HG02970 (cell line): ENCODE measurements at regions not wholly inside any gene's neighbourhood (a gene's known extent, or its start where the extent isn't known, plus 50 kb on each side); places are given as distances from the start of the nearest gene placed in this dataset.

Source experiments
- ATAC-seq: cut with Tn5 transposase; IDR thresholded peaks from one replicate; pipeline ENCODE4 v1.9.1; 2021; ENCODE audit warnings: mild to moderate bottlenecking, moderate library complexity, moderate number of reproducible peaks; ENCODE audit not compliant: unreplicated experiment, low FRiP score

DNA sequence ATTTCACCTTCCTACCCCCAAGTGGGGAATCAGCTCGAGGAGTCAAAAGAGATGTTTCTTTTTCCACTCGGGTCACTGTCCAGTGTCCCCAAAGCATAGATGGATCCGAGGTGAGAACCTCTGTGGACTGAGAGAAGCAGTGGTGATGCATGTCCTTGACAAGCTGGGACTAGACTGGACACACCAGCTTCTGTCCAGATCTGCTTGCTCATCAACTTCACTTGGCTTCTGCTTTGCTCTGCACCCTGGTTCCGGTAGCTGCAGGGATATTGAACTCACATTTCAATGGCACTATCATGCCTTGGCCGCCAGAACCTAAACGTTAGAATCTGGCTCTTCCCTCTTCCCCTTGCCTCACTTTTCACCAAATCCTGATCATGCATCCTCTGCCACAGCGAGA is 50.3 kb upstream of the CXCL12 start:
- ATAC-seq: no peak

DNA sequence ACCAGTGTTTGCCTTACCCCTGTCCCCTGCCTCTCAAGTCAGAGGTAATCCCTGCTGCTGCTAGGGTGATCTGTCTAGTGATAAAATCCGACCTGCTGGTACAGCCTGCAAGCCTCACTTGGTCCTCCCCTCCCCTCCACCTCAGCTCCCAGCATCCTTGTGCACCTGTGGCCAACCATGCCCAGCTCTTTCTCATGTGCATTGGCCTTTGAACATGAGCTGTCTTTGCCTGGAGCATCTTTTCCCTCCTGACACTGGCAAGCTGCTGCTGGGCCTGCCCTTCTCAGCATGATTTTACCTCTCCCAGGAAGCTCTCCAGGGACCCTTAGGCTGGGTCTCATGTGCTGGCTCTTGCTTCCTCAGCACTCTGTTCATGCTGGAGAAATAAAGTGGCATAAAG is 51.3 kb upstream of the CXCL12 start:
- ATAC-seq: no peak

DNA sequence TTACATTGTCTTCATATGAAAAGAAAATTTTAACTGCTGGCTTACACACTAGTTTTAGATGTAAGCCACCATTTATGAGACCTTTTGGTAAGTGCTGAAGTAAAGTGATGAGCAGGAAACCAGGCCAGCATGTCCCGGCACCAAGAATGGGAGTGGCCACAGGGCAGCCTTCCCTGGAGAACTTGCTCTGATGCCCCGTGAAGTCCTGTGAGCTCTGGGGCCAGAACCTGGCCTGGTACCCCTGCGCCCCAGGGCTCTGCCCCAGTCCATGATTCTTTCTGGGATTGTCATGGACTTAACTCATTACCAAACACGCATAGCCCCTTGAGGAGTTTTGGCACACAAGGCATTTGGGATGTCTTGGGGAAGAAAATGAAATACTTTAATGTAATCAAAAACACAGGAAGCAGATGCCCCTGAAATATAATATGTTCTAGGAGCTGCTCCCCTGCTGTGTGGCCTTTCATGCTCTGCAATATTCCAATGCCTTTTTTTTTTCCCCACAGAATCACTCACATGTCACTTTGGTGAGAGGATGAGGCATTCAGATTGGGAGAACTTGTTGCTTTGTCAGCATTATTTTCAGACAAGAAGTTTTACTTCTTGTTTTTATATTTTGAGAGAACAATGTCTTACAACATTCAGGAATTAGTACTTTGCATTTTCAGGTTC is 53.1 kb upstream of the CXCL12 start:
- ATAC-seq: no peak

DNA sequence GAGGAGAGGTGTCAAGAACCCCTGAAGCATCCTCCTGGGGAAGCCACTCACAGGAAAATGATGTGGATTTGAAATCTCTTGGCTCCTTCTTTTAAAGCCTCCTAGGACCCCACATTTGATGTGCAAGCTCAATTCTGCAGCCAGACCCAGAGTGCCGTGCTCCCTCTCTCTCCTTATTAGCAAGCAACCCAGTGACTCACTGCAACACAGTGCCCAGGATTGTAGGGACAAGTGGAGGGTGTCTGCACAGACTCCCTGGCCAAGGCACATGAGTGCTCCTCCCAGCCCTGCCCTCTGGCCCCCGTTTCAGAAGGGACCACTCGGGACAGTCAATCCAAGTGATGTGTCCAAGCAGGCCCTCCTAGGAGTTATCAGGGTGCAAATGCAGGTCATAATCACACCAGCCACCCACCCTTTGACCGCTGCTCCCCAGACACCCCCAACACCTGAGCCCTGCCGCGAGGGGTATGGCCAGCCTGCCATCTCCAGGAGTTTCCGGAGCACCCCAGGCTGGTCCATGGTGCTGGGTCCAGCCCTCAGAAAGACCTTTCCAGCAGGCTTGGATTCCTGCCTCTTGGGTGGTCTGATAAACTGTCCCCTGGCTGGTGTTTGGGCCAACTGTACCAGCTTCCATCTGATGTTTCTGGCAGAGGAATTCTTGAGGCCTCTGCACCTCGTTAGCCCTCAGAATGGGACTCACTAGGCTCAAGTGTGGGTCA is 54.5 kb upstream of the CXCL12 start:
- no peak for ATAC-seq

DNA sequence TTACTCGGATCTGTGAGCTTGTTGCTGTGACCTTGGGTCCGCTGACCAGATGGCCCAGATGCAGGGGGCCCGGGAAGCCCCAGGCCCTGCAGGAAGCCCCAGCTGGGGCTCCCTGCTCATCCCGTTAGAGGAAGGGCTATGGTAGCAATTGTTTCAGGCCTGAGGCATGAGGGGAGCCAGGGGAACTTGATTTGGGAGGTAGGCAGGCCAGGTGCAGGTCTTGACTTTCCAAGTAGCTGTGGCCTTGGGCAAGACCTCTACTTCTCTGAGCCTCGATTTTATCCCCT is 55.0 kb upstream of the CXCL12 start:
- no peak for ATAC-seq

DNA sequence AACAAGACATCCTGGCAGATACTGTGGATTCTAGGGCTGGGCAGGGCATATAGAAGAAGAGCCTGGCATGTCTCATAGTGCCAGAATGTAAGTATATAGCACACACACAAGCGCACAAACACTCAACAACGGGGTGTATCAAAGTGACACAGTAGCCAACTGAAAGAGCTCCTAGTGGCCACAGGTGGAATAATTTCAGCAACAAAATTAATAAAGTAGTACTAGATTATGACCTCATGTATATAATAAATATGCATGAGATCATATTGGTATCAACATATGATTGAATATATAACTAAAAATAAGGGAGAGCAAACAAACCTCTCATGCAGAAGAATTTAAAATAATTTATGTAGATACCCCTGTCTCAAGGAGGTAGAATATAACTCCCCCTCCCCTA is 72.4 kb upstream of the CXCL12 start:
- ATAC-seq: no peak

DNA sequence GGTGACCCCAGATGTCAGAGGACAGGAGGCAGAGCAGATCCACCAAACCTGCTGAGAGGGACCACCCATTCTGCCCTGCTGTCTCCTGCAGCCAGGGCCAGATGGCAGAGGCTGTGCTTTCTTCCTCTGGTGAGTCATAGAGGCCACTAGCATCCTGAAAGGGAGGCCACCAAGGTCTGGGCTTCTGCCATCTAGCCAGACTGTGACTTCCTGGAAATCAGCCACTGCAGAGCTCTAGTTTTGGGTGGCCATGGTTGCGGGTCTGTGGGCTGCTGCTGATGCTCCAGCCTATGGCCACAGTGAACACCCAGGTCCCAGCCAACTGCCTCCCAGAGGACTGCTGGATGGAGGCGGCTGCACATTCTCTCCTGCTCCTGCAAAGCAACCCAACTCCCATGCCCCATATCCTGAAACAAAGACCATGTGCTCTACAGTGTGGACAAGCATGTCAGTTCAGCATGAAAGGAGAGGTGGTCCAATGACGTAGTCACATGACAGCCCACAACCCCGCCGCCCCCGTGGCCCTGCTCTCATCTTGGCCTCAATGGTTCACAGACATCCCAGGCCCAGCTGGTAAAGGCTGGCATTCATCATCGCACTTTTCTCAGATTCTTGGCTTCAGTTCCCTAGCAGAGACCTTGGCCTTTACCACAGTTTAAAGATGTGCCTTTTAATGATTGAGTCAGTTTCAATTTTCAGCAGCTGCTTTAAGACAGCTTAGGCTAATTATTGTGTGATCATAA is 73.9 kb upstream of the CXCL12 start:
- ATAC-seq: no peak

DNA sequence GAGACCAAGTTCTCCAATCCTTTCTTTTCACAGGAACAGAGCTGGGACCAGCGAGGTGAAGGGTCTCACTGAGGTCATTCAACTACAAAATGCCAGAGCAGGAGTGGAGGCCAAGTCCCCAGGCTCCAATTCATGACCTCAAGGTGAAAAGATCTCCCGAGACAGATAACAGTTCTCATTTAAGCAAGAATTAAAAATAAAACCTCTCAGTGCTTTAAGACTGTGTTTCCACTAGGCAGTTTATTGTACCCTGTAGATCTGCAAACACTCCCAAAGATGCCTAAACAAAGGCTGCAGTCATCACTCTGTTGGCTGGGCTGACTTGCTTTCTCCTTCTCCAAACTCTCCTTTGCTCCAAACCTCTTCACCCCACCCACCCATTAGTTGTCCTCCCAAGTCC is 74.8 kb upstream of the CXCL12 start:
- no peak for ATAC-seq

DNA sequence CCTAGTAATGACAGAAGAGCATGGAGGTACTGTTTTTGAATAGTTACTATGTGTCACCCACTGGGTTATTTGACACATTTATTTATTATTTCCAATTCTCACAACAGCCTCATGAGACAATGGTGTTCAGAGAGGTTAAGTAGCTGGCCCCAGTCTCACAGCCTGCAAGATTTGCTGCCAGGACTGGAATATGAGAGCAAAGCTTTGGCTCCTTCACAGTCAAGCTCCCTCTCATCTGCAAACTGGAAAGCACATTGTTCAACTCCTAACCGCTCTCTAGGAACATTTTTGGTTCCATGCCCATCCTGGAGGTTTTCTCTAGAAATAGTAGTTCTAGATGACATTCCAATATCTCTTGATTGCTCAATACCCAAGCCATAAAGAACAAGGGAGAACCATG is 75.5 kb upstream of the CXCL12 start:
- ATAC-seq: no peak

DNA sequence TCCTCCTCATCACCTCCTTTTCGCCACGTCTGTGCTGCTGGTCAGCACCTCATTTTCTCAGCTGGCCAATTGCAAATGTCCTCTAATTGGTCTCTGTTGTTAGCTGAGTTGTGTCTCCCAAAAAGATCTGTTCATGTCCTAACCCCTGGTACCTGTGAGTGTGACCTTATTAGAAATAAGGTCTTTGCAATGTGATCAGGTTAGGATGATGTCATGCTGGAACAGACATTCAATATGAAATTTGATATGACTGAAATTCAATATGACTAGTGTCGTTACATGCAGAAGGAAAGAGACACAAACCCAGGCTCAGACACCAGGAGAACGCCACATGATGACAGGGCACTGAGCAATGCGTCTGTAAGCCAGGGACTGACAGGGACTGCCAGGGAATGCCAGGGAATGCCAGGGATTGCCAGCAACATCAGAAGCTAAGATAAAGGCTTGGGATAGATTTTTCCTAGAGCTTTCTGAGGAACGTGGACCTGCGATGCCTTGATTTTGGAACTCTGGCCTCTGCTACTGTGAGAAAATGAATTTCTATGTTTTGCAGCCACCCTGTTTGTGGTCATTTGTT is 77.5 kb upstream of the CXCL12 start:
- ATAC-seq: no peak

DNA sequence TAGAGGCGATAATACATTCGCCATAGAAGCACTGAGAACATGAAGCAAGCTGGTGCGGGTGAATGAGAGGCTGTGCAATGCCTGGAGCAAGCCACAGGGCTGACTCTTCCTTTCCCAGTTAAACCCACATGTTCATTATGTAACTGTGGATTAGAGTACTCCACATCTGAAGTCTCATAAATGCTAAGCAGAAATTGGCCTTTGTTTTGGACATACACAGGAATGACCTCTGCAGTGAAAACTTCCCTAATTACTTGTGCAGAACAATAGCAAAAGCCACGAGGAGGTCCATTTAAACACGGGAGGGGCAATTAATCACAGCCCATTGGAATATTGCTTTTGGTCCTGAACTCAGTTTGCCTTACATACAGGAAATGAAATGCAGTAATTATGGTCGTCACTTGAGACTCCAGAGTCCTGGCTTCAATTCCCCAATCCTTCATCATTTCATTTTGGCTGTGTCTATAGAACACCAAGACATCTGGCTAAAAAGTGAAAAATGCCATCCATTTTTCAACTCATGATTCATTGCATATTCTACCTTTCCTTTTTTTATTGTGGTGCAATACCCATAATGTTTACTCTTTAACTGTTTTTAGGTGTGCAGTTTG is 78.7 kb upstream of the CXCL12 start:
- ATAC-seq: no peak

DNA sequence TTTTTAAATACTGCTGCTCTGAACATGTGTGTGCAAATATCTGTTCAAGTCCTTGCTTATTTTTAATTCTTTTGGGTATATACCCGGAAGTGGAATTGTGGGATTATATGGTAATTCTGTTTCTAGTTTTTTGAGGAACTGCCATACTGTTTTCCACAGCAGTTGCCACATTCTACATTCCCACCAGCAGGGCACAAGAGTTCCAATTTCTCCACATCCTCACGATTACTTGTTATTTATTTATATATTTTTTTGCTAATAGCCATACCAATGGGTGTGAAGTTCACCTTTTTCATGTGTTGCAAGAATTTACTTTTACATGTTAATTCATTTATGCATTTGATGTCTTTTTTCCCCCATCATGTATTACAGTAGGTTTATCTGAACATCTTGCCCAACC is 79.6 kb upstream of the CXCL12 start:
- no peak for ATAC-seq

DNA sequence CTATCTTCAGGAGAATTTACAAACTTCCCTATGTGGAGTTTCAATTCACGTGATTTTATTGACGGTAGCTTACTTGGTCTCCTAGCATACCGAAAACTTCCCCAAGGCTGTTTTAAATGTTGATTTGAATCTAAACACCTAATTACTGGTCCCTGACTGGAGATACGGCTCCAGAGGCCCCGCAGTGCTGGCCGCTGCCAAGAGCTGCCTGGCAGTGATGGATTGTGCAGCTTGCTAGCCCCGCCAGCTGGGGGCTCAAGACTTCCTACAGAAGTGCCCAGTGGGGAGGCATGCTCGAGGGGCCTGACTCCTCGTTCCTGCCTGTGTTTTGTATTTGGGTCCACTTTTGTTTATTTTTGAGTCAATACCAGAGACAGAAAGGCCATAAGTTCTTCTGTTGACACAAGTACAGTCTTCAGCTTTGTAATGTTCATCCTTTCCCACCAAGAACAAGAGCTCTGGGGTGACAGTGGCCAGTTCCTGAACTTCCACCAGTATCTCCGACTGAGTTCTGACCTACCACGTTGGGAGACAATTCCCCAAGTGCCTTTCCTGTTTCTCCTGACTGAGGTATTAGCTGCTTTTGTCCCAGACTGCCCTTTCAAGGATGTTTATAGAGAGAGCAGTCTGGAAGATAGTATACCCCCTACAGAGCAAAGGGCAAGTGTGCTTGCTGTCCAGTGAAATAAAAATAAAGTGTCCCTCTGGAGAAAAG is 80.7 kb upstream of the CXCL12 start:
- ATAC-seq: no peak

DNA sequence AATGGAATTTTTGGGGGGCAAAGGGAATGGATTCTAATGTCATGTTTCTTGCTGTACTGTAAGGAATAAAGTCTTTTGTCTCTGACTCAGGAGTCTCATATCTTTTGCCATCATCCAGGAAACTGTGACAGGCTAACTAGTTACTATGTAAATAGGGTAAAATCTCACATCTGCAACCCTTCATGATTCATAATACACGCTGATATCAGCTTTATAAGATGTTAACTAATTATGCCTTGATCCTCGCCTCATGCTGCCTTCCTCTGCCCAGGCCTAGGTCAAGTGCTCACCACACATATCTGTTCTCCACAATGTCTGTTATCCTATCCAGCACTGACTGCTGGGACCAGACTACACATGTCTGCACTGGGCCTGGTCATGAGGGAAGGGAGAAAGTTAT is 81.3 kb upstream of the CXCL12 start:
- ATAC-seq: no peak

DNA sequence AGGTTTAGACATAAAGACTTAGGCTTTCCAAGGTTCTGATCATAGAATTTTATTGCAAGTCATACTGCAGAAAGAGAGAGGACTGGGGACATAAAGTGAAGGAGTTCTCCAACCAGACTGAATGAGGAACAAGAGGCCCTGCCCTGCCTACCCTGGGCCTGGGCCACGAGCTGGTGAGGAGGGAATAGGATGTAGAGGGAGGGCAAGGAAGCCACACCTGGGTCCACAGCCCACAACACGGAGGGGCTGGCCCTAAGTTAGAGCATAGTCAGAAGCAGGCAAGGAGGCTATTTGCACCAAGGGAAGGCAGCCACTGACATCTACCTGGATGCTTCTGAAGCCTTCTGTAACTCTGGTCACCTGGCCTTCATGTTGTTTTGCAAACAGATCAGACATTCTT is 82.2 kb upstream of the CXCL12 start:
- ATAC-seq: no peak

DNA sequence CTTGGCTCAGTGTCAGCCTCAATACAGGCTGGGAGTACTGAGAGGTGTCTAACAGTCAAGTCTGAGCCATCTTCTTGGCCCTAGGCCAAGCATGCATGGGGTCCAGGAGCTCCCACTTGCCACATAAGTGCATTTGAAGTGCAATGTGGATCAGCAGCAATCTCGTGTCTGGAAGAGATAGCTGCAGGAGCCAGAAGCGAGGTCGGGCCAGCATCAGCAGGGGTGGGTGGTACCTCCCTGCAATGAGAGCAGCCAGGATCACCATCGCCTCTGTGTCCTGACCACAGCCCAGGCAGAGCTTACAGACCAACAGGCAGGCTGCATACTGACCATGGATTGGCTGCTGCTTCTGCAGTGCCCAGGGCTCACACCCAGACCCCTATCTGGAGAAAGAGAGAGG is 83.0 kb upstream of the CXCL12 start:
- ATAC-seq: no peak

DNA sequence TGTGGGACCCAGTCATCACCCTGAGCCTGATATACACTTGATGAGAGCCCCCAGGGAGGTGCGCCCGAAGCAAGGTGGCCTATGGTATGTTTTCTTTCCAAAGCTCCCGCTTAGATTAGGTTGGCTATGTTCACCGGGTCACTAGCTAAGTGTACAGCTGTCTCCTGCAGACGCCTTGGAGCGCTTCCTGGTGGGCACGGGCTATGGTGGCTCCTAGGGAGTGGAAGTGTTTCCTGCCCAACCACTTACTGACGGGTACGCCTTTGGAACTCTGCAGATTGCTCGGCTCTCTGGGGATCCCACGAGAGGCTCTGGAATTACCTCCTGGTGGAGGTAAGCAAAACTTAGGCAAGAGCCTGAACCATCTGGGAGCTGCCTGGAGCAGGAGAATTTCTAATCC is 83.6 kb upstream of the CXCL12 start:
- no peak for ATAC-seq

DNA sequence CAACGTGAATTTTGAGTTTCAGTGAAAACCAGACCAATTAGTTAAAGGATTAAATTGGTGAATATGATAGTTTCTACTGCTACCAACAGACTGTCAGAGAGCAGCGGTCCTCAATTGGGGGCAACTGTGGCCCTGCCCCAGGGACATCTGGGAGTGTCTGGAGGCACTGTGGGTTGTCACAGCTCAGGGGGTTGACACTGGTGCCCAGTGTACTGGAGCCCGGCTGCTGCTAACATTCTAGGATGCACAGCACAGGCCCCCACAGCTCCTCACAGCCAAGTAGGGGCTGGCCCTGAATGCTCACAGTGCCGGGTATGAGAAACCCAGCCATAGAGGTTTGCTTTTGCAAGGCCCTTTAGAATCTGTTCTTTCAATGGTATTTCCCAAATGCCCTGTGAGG is 84.1 kb upstream of the CXCL12 start:
- ATAC-seq: no peak

DNA sequence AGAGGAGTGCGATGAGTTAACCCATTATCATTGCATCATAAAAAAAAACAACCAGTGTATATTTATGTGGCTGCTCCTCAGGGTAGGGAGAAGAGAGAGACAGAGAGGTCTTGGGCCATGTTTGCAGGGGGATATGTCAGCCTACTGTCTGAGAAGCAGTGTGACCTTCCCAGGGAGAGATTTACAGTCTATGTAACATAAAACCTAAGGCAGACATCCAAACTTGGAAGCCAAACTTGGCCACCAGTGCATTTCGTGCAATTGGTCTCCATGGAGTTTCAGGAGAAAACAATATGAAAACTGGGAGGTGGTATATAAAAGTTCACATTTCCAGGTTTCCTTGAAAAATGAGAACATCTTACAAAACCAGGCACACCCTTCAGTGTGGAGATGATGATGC is 85.9 kb upstream of the CXCL12 start:
- ATAC-seq: no peak

DNA sequence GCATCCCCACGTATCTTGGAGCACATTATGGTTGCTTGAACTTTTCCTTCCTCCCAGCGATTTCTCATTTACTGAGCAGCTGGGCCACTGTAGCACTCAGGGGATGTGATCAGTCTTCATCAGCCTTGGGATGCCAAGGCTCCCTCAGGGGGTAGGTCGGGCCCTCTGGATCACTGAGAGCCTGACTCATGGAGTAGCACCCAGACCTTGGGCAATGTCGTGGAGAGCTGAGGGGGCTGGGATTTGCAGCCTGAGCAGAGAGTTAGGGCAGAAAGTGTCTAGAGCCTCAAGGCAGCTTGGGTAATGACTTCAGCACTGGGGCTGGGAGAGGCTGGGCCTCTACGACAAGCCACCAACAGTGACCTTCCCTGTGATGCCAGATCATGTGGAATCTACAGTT is 86.5 kb upstream of the CXCL12 start:
- ATAC-seq: no peak

DNA sequence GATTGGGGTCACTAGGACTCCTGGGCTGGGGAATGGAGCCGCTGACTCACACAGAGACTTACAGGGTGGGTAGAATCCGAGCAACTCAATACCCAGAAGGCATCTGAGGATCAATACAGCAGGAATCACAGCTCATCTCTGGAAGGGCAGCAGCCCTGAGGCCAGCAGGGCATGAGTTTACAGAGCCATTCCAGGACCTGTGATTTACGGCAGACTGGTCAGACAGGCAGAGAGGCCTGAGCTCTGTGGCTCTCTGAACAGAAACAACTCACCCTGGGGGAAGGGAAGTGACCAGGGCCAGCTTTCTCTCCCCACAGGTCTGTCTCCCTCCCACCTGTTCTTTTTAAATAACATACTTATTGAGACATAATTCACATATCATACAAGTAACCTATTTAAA is 88.2 kb upstream of the CXCL12 start:
- ATAC-seq: no peak
